GM21526 (cell line): ENCODE measurements at regions not wholly inside any gene's neighbourhood (a gene's known extent, or its start where the extent isn't known, plus 50 kb on each side); places are given as distances from the start of the nearest gene placed in this dataset.
"Not testable (repeated sequence)": the region's sequence is repeated elsewhere in the genome, so short reads cannot be mapped to it uniquely, and the experiment has no call there.

Experiments
- ATAC-seq: cut with Tn5 transposase; IDR thresholded peaks from one replicate; pipeline ENCODE4 v1.9.1; 2021; ENCODE audit warnings: moderate library complexity; ENCODE audit not compliant: unreplicated experiment, low FRiP score

DNA sequence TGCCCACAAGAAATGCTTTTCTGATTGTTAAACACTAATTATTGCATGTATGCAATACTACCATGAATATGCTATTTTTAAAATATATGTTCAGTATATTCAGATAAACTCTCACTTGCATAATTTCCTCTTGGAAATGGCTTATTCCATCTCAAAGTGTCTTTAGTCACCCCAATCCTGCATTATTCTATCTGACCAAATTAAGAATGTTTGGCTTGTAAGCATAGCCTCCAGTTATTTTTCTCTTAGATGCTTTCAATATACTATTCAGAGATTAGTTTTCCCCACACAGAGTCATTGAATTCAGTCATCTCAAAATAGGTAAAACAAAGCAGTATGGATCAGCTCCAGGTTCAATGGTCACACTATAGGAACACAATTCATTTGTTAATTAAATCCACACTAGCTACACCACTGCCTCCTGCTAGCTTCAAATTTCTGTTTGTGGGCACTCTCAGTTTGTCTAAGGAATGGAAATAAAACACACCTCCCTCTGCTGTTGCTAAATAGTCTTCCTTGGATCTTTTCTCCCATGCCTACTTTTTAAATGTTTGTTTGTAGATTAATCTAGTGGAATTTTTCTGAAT is 134.6 kb upstream of the TBCA start:
- ATAC-seq: no peak

DNA sequence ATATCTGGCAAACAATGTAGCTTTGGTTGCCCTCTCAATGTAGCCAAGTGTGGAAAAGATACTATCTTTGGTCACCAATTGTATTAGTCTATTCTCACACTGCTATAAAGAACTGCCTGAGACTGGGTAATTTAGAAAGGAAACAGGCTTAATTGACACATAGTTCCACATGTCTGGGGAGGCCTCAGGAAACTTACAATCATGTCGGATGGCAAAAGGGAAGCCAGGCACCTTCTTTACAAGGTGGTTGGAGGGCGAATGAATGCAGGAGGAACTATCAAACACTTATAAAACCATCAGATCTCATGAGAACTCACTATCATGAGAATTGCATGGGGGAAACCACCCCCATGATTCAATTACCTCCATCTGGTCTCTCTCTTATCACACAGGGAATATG is 133.1 kb upstream of the TBCA start:
- ATAC-seq: no peak

DNA sequence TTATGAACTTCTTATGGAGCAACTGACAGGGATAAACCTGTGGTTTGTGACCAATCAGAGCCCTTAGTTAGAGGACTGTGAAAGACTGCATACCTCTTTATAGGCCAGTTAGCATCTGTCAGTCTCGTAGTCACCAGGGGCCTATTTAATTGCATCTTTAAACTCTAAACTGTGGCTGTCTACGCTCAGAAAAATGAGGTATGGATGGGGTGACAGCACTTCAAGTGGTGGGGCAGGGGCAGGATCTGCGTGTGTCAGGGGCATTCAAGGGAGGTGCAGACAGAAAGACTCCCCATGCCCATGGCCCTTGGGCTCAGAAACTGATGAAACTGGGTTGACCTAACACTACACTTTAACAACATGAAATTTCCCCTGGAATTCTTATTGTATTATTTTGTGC is 132.6 kb upstream of the TBCA start:
- ATAC-seq: no peak

DNA sequence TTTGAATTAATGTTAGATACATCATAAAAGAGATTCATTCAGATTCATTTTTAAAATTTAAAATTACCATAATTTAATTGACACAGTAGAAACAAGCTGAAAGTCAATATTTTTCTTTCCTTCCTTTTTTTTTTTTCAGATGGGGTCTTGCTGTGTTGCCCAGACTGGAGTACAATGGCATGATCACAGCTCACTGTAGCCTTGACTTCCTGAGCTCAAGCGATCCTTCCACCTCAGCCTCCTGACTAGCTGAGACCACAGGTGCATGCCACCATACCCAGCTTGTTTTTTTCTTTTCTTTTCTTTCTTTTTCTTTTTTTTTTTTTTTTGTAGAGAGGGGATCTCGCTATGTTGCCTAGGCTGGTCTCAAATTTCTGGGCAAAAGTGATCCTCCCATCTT is 131.6 kb upstream of the TBCA start:
- ATAC-seq: no peak

DNA sequence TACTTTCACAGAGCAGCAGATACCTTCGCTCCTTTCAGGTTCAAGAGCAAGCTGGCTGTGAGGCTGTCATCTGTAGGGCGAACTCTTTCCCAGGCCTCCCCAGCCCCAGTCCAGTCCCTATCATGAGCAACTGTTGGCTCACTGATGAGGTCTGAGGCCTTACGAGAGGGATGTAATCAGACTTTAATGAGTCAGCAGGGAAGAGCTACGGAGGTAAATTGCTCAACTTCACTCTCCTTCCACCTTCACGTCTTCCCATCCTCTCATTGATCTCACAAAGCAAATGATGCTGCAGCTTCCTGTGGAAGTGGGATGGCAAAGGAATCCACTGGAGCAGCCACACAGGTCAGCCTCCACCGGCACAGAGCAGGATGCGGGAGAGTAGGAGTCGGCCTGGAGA is 130.7 kb upstream of the TBCA start:
- ATAC-seq: no peak

DNA sequence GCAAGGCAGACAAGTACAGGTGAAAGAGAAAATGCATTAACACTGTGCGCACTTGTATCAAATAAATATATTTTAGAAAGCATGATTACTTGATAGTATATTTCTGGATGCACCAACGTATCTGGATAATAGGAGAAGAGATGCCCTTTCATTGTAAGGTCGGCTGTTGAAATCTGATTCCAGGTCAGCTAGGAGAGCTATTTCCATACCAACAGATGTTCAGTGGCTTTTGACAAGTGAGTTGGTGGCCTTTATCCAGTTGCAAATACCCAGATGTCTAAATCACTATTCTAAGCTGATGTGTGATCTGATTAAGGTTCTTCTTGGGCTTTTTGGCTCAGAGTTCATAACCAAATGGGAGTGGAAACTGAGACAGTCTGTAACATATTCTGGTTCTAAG is 128.2 kb upstream of the TBCA start:
- ATAC-seq: no peak

DNA sequence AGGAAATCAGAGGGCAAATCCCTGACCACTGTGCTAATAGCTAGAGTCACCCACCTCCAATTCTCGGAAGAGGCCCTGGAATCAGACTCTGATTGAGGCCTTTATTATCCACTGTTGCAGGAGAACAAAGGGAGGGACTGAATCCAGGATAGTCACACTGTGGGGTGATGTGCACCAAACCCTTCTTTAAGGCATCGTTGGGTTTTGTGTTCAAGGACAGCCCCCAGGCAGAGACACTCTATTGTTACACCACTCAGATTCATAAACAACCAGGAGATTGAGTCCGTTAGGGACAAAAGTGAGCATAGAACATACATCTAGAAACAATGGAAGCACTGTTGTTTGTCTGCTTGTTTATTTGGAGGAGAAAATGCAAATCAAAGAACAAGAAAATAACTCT is 124.6 kb upstream of the TBCA start:
- ATAC-seq: no peak

DNA sequence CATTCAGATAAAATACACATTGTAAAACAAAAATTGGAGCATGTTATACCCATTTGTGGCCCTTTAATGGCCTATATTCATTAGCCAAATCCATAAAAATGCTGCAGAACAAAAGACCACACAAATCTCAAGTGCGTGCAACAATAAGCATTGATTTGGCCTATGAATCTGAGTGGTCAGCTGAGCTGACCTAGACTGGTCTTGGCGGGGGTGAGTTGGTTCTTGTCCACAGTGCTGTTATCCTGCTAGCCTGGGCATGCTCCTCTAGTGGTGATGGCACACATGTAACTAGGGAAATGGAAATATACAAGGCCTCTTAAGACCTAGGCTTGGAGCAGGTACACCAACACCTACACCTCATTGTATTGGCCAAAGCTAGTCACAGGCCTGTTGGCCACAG is 122.2 kb upstream of the TBCA start:
- ATAC-seq: no peak

DNA sequence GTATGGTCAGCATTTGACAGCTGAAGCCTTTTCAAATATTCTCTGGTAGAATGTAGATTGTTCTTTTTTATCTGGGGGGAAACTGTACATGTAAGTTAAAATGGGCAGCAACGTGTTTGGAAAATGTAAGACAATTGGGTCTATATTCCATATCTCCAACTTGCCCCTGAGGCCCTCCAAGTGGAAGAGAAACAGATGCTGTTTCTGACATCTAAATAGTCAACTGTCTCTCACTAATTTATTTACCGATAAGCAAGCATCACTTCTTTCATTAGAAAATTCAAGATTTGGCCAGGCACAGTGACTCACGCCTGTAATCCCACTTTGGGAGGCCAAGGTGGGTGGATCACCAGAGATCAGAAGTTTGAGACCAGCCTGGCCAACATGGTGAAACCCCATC is 120.2 kb upstream of the TBCA start:
- no peak for ATAC-seq

DNA sequence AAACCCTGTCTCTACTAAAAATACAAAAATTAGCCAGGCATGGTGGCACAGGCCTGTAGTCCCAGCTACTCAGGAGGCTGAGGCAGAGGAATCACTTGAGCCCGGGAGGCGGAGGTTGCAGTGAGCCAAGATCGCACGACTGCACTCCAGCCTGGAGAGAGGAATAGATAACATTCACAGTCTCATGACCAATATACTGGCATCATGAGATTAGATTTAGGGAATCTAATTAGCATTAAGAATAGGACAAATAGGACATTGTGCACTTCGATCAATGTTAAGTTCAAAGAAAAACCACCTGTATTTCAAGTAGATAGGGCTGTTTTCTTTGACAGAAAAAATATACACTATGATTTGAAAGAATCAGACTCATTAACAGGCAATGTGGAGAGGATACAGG is 118.0 kb upstream of the TBCA start:
- not testable (repeated sequence) for ATAC-seq

DNA sequence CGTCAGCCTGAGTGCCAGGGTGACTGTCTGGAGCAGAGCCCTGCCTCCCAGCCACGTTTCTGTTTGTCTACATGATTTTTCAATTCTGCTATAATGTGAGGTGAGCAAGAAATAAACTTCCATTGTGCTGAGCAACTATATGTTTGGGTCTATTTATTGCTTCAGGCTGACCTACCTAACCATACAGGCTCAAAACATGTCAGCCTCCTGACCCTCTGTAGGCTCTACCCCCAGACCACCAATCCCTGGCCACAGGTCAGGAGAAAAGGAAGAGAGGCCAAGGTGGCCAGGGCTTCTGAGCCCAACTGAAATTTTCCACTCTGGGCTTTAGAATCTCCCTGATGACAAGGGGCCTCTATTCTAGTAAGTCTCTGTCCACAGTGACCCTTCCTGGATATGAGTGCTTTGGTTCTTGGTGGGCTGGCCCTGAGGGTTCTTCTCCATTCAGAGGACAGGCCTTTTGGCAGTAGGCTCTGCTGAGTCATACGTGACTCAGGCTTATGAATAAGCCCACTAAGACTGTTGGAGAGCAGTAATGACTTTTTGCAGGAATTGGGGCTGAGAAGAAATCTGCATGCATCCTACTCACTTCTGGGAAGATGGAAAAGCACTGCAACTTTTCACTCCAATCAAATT is 117.2 kb upstream of the TBCA start:
- ATAC-seq: no peak

DNA sequence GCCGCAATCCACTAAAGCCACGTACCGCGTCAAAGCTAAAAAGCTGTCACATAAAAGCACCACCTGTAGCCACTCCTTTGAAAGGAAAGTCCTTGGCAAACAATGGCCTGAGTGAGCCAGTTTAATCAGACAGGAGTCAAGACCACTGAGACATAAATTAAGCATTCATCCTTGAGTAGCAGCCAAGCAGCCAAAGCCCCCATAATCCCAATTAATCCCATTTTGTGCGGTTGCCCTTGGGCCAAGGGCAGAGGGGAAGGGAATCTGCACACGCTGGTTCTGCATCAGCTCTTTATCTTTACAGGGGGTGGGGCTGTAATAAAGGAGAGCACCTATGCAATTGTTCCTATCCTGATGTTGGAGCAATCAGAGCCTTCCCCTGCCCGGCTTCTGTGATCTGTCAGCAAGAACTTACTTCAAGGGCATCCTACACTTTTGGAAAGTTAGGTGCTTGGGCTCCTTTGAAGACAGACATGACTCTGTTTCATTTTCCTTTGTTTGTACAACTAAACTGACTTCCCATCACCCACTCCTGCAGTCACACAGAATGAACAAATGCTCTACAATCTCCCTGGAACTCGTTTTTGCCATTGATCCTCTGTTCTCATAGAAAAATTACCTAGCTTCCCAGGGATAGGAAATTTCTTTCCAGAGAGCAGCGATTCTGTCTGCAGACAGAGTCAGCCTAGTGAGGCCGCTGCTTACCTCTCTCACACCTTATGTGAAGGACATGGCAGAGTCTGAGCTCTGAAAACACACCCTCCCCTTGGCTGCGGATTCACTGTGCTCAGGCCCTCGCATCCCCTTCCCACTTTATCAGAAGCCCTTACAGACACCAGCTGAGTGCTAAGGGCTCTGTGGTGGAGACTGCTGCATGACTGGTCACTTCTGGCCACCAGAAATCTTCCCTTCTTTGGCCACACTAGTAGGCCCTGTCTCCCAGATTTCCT is 116.2 kb upstream of the TBCA start:
- no peak for ATAC-seq

DNA sequence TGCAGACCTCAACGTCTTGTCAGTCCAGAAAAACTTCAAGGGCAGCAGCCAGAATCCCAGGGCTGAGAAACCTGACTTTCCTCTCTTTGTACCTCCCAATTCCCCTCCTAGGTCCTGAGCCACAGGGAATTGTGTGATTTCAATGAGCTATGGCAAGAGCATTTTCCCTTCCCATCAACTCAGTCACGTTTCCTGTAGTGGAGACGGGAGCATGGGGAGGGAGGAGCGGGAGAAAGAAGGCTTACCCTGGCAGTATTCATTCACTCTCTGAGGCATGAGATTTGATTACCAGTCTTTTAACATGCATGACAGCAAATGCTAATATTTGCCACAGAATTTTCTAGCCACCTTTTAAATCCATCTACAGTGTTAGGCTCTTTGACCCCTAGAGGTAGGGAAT is 109.4 kb upstream of the TBCA start:
- ATAC-seq: no peak

DNA sequence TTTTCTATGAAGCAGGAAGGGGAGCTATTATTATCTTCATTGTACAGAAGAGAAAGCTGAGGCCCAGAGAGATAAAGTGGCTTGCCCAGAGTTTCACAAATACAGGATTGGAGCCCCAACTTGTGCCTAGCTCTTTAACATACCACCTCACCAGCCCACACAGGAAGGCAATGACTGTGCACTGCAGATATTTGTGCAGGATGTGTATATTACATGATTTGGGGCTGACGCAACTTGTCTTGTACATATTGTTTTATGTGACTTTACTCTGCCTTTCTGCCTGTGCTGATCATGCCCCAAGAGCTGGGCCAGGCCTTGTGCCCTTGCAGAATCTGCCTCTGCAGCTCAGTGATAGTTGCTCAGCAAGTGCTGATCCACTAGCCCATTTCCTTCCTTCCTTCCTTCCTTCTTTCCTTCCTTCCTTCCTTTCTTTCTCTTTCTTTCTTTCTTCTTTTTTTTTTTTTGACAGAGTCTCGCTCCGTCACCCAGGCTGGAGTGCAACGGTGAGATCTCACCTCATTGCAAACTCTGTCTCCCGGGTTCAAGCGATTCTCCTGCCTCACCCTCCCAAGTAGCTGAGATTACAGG is 106.6 kb upstream of the TBCA start:
- ATAC-seq: no peak

DNA sequence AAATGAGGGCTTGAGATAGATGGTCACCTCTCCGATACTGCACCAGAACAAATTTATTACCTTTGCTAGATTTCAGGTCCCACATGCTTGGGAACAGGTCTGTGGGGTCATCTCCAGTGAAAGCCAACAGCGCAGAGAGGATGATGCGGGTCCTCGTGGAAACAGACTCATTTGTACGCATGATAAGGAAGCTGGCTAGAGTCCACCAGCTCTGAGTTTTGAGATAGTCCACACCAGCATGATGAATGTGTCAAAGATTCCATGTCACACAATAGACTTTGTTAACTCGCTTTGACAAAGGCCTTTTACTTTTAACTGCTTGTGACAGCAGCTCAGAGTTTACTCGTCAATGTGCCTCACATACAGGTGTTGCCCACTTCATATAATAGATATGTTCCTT is 105.4 kb upstream of the TBCA start:
- ATAC-seq: no peak

DNA sequence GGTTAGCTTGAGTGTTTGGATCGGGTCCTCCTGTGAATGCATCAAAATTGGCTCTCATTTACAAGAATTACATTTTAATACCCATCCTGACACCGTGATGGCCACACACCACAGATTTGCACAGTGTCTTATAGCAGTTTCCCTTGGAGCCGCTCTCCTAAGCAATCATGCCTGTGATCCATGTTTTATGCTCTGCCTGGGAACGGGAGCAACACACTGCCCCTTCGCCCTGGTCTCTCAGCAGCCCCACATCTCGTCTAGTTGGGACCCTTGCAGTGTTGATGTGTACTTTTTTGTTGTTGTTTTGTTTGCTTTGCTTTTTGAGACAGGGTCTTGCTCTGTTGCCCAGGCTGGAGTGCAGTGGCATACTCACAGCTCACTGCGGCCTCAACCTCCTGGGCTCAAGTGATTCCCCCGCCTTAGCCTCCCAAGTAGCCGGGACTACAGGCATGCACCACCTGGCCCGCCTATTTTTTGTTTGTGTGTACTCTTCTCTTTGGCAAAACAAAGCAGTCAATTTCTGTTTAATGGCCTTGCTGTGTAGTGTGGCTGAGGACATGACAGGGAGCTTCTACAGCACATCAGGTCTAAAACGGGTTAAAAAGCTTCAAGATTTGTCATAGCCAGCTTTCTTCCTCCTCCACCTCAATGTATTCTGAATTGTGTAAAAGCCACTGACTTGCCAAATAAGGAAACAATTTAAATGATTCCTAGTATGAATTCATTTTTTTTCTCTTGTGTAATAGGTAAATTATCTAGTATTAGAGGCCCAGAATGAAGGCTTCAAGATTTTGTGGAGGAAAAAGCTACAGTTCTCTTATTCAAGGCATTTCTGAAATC is 101.6 kb upstream of the TBCA start:
- no peak for ATAC-seq

DNA sequence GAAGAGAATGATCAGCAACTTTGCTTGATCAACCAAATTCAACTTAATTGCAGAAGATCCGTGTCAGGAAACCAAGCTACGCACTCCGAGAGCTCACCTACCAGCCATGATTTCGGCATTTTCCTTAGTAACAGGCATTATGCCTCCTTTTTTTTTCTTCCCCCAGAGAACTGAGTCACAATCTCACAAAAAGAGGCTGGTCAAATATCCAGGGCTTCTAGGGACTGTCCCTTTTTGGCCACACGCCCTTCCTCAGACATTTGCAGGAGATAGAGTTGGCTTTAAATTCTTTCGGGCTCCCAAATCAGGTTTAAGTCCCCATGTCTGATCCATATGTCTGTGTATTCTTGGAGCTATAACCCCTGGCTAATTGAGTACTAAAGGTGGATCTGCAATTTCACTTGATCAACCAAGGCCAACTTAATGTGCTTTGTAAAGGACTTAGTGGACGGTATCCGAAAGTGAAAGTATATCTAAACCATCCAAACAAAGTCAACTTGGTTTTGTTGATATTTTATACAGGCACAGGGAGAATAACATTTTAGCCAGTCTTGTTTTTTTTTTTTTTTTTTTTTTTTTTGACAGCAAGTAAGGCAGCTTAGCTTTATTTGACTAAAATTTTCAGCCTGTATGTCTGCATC is 100.8 kb upstream of the TBCA start:
- ATAC-seq: no peak

DNA sequence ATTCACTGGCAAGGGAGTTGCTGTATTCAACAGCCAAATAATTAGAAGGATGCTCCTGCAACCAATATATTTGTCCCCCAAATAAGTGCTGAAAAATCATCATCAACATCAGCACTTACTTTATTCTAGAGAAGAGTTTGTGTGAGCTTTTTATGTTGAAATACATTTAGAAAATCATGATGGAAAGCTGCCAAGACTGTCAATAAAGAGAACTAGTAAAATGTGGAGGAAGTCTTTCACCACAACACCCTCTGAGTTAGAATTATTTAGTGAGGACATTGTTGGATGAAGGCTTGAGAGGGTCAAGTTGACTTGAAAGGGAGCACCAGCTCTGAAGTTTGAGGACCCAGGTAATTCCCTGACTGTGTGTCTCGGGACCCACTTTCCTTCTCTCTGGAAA is 100.2 kb upstream of the TBCA start:
- ATAC-seq: no peak

DNA sequence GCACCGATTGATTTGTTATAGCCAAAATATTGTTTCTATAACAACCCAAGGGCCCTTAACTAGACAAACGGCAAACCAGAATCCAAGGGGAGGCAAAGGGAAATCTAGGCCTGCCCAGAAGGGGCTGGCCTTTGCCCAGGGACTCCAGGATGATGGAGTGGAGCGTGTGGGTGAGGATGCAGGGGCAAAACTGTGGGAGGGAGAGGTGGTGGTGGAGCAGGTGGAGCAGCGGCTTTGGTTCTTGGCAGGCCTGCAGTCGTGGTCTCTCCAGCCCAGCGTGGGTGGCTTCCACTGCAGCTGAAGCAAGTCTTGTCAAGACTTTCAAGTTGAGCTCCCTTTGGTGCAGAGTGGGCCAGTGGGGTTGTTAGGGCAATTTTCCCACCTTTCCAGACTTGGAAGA is 98.6 kb upstream of the TBCA start:
- ATAC-seq: no peak

DNA sequence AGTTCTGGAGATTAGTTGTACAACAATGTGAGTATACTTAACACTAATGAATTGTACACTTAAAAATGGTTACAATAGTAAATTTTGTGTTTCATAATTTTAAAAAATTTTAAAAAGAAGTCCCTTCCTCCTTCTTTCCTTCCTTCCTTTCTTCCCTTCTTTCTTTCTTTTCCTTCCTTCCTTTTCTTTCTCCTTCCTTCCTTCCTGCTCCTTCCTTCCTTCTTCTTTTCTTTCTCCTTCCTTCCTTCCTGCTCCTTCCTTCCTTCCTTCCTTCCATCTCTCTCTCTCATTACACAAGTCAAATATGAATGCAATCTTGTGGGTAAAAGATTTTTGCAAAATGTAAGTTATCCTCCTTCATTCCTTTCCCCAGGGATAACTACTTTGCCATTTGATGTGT is 97.1 kb upstream of the TBCA start:
- no peak for ATAC-seq
